ENCODE measurements at regions not wholly inside any gene's neighbourhood (a gene's known extent, or its start where the extent isn't known, plus 50 kb on each side); places are given as distances from the start of the nearest gene placed in this dataset.

GRCh38 chr13:56893843-56894242, 246.9 kb upstream of the PRR20A start:
- POLR2A ChIA-PET (ENCODE audit: partially characterized antibody): no interaction called here
- FAIRE-seq: no peak
- no peak overlapping the region for H3K18ac ChIP-seq (ENCODE audit: extremely low read depth, low read length)
- no peak for TF ChIP-seq SP2 (IDR thresholded peaks at IDR 0.05; ENCODE audit: low read length)

More at GRCh38 chr13:56893843-56894242, 246.9 kb upstream of the PRR20A start:
- Histone ChIP-seq H3K9me3 (ENCODE audit: insufficient read depth in 2 of 2, low read depth in 1 of 2, low read length in 1 of 2) (no peaks in the 10 kb centered on the region), H3K56ac (replicated peaks; ENCODE audit: insufficient read length, low read depth, low read length) (no peak overlapping the region), H3K4me2 (ENCODE audit: insufficient read depth in 1 of 2, low read depth in 2 of 2, low read length in 2 of 2) (no peak overlapping the region), H2BK15ac (ENCODE audit: low read length) (no peak overlapping the region), H3K23ac (ENCODE audit: insufficient read length) (no peak overlapping the region), H3K27me3 (replicated peaks in 1 of 4; ENCODE audit: control insufficient read depth in 3 of 4, extremely low read depth in 1 of 4, insufficient read depth in 3 of 4, low read length in 3 of 4) (no peaks in the 10 kb centered on the region), H2AK5ac (ENCODE audit: low read depth, low read length) (no peak overlapping the region), H2BK20ac (ENCODE audit: low read length) (no peak overlapping the region), H3K23me2 (ENCODE audit: low read depth, low read length) (no peaks in the 10 kb centered on the region), H4K8ac (ENCODE audit: extremely low read depth, insufficient read depth, low read length) (no peak overlapping the region), H3K79me1 (ENCODE audit: low read depth, low read length) (no peaks in the 10 kb centered on the region), H3K79me2 (ENCODE audit: control insufficient read depth in 1 of 2, insufficient read depth in 2 of 2, low read length in 2 of 2) (no peaks in the 10 kb centered on the region), H4K20me1 (replicated peaks in 1 of 2; ENCODE audit: control insufficient read depth in 1 of 2, insufficient read depth in 2 of 2, low read length in 2 of 2) (no peaks in the 10 kb centered on the region), H2BK120ac (replicated peaks; ENCODE audit: low read depth, low read length) (no peak overlapping the region), H3K4ac (replicated peaks; ENCODE audit: insufficient read length, low read depth, low read length) (no peak overlapping the region), H3K14ac (ENCODE audit: insufficient read length) (no peak overlapping the region), H4K91ac (replicated peaks; ENCODE audit: insufficient read length, low read length) (no peak overlapping the region), H3K9ac (replicated peaks in 1 of 4; ENCODE audit: extremely low read depth in 1 of 4, low read depth in 3 of 4, low read length in 3 of 4) (no peak overlapping the region), H3K4me3 (ENCODE audit: extremely low read depth in 1 of 4, insufficient read depth in 2 of 4, low read depth in 3 of 4, low read length in 4 of 4) (no peak overlapping the region), H4K5ac (ENCODE audit: insufficient read length, low read depth, low read length) (no peak overlapping the region), H3K36me3 (ENCODE audit: control insufficient read depth in 2 of 4, insufficient read depth in 4 of 4, low read length in 3 of 4) (no peaks in the 10 kb centered on the region), H3K27ac (ENCODE audit: low read depth, low read length) (no peak overlapping the region), H3K4me1 (replicated peaks in 1 of 4; ENCODE audit: control insufficient read depth in 3 of 4, insufficient read depth in 4 of 4, low read length in 3 of 4) (no peaks in the 10 kb centered on the region), H2BK5ac (ENCODE audit: low read depth, low read length) (no peak overlapping the region), H2AFZ (ENCODE audit: low read length) (peak overlapping the region; percentile 58; the same call in 1 of the 2 replicates), H2BK12ac (ENCODE audit: low read depth, low read length) (no peak overlapping the region)
- CTCF ChIA-PET (ENCODE audit: partially characterized antibody): no interaction called here
- WGBS, 2 experiments (ENCODE audit: extremely low coverage in 1 of 2, insufficient coverage in 1 of 2, insufficient read length in 1 of 2, insufficient replicate concordance in 2 of 2, low coverage in 1 of 2, low lambda C conversion rate in 2 of 2, missing lambda C conversion rate in 1 of 2): 95% methylated on average over 3 of the region's 3 CpGs; no CpG with 5 or more reads in 1 of the 2 experiments
- DNase-seq (ENCODE audit: low read depth in 1 of 2, low spot score in 2 of 2): no peak

All from H1 (cell line).